ENCODE measurements at regions not wholly inside any gene's neighbourhood (a gene's known extent, or its start where the extent isn't known, plus 50 kb on each side); places are given as distances from the start of the nearest gene placed in this dataset.

DNA sequence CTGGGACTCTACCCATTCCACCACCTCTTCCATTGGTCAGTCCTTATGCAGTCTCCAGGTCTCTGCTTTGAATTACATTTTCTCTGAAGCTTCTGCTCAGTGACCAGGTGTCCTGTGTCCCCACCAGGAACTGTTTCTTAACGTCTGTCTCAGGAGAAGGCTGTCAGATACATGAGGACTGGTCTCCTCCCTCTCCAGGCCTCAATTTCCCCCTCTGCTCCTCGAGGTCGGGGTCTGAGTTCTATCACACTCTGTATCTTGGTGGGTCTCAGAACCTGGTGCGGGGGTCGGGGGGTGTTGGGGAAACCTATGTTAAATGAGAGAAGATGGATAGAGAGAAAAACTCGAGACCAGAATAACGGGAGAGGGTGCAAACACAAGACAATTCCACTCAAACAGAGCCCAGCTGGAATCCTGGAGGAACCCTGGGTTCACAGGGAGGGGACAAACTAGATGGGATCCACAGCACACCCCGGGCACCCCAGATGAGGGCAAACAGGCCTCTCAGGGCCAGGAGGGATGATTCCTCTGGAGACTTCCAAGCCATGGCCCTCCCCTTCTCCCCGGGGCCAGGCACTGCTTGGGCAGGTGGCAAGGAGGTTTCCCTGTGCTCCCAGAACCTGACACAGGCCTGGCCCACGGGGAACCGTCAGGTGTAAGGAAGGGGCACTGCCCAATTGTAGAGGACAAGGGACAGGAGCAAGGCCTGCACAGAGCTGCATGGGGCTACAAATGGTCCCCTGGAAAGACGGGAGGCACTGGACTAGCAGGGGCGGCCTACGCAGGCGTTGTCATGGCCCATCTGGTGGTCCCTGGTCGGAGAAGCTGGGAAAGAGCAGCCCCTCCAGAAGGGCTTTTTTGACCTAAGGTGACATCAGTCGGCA is 313.2 kb upstream of the DIO3 start:
- no peak for DNase-seq (ENCODE audit: low read depth)
- Histone ChIP-seq H3K9me3 (ENCODE audit: control insufficient read depth, low read length) (no peaks in the 10 kb centered on the region), H3K36me3 (ENCODE audit: control insufficient read depth, insufficient read depth, low read length, severe bottlenecking) (no peaks in the 10 kb centered on the region), H3K4me3 (ENCODE audit: low read length) (no peak overlapping the region), H3K4me1 (ENCODE audit: control insufficient read depth, insufficient read depth, low read length) (no peaks in the 10 kb centered on the region), H3K9ac (ENCODE audit: low read length) (no peak overlapping the region), H3K27me3 (replicated peaks; ENCODE audit: control insufficient read depth, insufficient read depth, low read length) (peaks cover 22% of the 10 kb centered on the region)

DNA sequence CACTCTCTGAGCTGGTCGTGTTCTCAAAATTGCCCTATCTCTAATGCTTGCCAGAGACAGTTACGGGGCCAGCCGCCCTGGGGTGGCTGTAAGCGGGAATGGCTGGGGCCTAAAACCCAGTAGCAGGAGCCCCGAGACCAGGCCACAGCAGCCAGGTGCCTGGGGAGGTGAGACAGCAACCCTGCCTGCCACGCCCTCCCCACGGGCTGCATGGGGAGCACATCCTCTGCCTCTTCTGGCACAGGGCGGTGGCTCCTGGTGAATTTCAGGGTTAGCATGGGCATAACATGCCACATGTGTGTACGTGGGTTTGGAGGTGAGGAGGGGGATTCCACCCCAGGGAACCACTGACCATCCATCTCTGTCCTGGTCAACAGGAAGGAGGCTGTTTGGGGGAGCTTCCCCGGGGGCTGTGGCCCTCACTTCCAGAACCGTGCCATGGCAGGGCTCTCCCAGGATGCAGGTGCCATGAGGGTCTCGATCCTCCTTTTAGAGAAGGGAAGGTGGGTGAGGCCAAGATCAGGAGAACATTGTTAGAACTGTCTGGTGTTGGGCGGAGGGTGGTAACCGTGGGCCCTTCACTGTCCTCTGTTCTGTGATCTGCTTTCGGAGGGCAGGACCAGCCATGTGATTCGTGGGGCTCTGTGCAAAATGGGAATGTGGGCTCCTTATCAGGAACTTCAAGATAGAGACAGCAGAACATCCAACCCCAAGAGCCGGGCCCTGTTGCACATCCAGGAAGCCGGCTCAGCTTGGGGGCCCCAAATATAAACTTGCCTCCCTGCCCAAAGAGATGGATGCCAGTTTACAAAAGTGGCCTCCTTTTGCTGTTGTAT is 312.2 kb upstream of the DIO3 start:
- Histone ChIP-seq H3K36me3 (ENCODE audit: control insufficient read depth, insufficient read depth, low read length, severe bottlenecking) (no peaks in the 10 kb centered on the region), H3K4me1 (ENCODE audit: control insufficient read depth, insufficient read depth, low read length) (no peaks in the 10 kb centered on the region), H3K9ac (ENCODE audit: low read length) (no peak overlapping the region), H3K27me3 (replicated peaks; ENCODE audit: control insufficient read depth, insufficient read depth, low read length) (peaks cover 17% of the 10 kb centered on the region), H3K4me3 (ENCODE audit: low read length) (no peak overlapping the region), H3K9me3 (ENCODE audit: control insufficient read depth, low read length) (no peaks in the 10 kb centered on the region)
- DNase-seq (ENCODE audit: low read depth), result no peak

GRCh38 chr14:101249676-101250036 is 311.6 kb upstream of the DIO3 start:
- Histone ChIP-seq H3K9me3 (ENCODE audit: control insufficient read depth, low read length) (no peaks in the 10 kb centered on the region), H3K4me3 (ENCODE audit: low read length) (no peak overlapping the region), H3K27me3 (replicated peaks; ENCODE audit: control insufficient read depth, insufficient read depth, low read length) (peaks cover 13% of the 10 kb centered on the region), H3K9ac (ENCODE audit: low read length) (no peak overlapping the region), H3K36me3 (ENCODE audit: control insufficient read depth, insufficient read depth, low read length, severe bottlenecking) (no peaks in the 10 kb centered on the region), H3K4me1 (ENCODE audit: control insufficient read depth, insufficient read depth, low read length) (no peaks in the 10 kb centered on the region)
- DNase-seq (ENCODE audit: low read depth), result no peak

DNA sequence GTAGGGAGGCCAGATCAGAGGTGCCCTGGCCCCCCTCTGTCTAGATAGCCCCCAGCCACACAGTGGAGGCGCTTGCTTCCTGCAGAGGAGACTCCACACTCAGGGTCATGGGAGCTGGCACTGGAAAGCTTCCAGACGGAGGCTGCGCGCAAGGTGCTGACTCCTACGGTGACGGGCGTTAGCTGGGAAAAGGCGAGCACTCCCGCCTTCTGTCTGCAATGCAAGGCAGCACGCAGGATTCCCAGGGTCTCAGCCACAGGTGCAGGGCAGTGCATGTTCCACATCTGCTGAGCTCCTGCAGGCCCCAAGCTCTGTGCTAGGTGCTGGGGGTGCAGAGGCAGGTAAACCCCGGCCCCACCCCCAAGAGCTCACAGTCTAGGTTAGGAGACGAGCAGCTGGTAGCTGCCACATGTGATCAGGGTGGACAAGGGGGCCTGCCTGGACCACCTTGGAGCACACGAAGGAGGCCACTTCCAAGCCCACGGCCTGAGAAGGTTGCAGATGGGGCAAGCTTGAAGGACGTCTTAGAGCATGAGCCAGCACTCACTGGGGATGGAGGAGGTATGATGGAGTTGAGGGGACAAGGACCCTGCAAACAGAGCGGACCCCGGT is 310.9 kb upstream of the DIO3 start:
- H3K4me3 ChIP-seq (ENCODE audit: low read length), result no peak overlapping the region
- H3K9ac ChIP-seq (ENCODE audit: low read length), result no peak overlapping the region
- H3K4me1 ChIP-seq (ENCODE audit: control insufficient read depth, insufficient read depth, low read length), result no peaks in the 10 kb centered on the region
- no peak for DNase-seq (ENCODE audit: low read depth)
- H3K36me3 ChIP-seq (ENCODE audit: control insufficient read depth, insufficient read depth, low read length, severe bottlenecking), result no peaks in the 10 kb centered on the region
- no peaks in the 10 kb centered on the region for H3K9me3 ChIP-seq (ENCODE audit: control insufficient read depth, low read length)
- H3K27me3 ChIP-seq (replicated peaks; ENCODE audit: control insufficient read depth, insufficient read depth, low read length), result peaks cover 11% of the 10 kb centered on the region

DNA sequence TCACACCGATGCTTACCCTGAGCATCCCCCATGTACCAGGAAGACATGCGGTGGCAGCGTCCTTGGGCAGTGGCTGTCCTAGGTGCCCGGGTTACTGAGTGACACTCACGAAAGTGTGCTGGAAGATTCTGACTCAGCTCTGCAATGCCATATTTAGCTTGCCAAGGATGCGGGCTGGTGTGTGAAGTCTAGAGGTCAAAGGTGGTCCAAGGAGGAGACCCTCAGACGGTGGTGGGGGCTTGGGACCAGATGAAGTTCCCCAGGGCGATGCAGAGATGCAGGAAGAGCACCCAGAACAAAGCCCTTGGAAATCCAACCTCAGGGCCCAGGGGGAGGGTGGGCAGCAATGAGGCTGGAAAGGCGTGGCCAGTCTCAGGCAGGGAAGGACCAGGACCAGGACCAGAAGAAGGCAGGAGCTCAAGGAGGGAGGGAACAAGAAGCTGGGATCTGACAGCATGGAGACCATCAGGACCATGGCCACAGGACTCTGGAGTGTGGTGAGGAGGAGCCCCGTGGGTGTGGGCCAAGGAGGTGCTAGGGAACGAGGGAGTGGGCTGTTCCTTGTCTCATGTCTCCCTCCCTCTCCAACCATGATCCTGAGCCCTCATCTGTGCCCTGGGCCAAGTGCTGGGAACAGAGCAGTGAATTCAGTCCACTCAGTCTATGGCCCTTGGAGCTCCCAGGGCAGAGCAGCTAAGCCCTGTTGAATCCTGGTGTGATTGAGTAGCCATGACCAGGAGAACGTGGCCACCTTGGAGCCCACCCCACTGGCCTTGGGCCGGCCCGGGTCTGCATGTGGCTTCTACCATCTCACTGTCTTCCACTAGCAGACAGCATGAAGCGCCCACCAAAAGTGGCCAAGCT is 310.1 kb upstream of the DIO3 start:
- Histone ChIP-seq H3K4me3 (ENCODE audit: low read length) (no peak overlapping the region), H3K27me3 (replicated peaks; ENCODE audit: control insufficient read depth, insufficient read depth, low read length) (peaks cover 16% of the 10 kb centered on the region), H3K9me3 (ENCODE audit: control insufficient read depth, low read length) (no peaks in the 10 kb centered on the region), H3K4me1 (ENCODE audit: control insufficient read depth, insufficient read depth, low read length) (no peaks in the 10 kb centered on the region), H3K9ac (ENCODE audit: low read length) (no peak overlapping the region), H3K36me3 (ENCODE audit: control insufficient read depth, insufficient read depth, low read length, severe bottlenecking) (no peaks in the 10 kb centered on the region)
- DNase-seq (ENCODE audit: low read depth), result no peak

GRCh38 chr14:101251812-101252442 is 309.4 kb upstream of the DIO3 start:
- H3K9ac ChIP-seq (ENCODE audit: low read length), result no peak overlapping the region
- H3K27me3 ChIP-seq (replicated peaks; ENCODE audit: control insufficient read depth, insufficient read depth, low read length), result peaks cover 16% of the 10 kb centered on the region
- DNase-seq (ENCODE audit: low read depth), result no peak
- no peaks in the 10 kb centered on the region for H3K9me3 ChIP-seq (ENCODE audit: control insufficient read depth, low read length)
- H3K4me3 ChIP-seq (ENCODE audit: low read length), result no peak overlapping the region
- no peaks in the 10 kb centered on the region for H3K36me3 ChIP-seq (ENCODE audit: control insufficient read depth, insufficient read depth, low read length, severe bottlenecking)
- no peaks in the 10 kb centered on the region for H3K4me1 ChIP-seq (ENCODE audit: control insufficient read depth, insufficient read depth, low read length)

DNA sequence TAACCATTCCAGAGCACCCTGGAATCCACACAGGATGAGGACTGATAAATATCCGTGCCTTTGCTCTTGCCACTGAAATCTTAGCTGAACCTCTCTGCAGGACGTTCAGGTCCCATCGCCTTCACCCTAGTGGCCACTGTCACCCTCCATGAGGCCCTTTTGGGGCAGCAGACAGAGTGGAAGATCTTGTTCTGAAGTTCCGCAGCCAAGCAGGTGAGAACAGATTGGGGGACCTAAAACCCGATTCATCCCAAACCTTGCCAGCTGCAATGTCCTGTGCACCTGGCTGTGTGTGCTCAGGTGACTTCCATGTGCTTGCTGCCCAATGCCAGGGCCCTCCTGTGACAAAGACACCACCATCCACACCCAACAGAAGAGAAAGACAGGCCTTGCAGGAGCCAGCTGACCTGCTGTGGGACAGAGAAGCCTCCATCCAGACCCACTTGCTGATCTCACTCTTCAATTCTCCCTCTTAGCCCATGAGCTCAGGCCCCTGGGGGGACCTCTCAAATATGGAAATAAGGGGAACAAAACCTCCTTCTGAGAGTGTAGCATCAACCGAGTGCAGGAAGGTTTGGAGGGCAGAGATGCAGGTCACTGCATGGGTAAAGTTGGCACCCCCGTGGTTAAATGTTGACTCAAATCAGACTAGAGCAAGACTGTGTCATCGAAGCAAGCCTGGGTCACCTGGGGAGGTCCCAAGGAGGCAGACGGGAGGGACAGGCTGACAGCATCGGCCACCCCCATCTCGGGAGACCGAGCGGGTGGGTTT is 308.7 kb upstream of the DIO3 start:
- no peak for DNase-seq (ENCODE audit: low read depth)
- Histone ChIP-seq H3K4me3 (ENCODE audit: low read length) (no peak overlapping the region), H3K9ac (ENCODE audit: low read length) (no peak overlapping the region), H3K9me3 (ENCODE audit: control insufficient read depth, low read length) (no peaks in the 10 kb centered on the region), H3K36me3 (ENCODE audit: control insufficient read depth, insufficient read depth, low read length, severe bottlenecking) (no peaks in the 10 kb centered on the region), H3K27me3 (replicated peaks; ENCODE audit: control insufficient read depth, insufficient read depth, low read length) (peaks cover 16% of the 10 kb centered on the region), H3K4me1 (ENCODE audit: control insufficient read depth, insufficient read depth, low read length) (no peaks in the 10 kb centered on the region)

DNA sequence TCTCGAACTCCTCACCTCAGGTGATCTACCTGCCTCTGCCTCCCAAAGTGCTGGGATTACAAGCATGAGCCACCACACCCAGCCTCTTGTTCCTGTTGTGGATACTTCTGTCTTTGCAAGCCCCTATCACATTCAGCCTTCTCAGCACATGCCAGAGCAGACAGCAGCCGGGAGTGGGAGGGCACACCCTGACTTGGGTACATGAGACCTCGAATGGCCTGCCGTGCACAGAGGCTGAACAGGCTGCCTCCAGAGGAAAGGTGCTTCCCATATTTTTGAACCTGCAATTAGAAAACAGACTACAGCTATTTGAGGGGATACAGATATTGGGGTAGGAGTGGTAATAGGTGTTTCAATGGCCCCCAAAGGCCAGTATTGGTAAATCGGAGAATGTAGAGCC is 307.3 kb upstream of the DIO3 start:
- Histone ChIP-seq H3K9ac (ENCODE audit: low read length) (no peak overlapping the region), H3K9me3 (ENCODE audit: control insufficient read depth, low read length) (no peaks in the 10 kb centered on the region), H3K27me3 (replicated peaks; ENCODE audit: control insufficient read depth, insufficient read depth, low read length) (peaks cover 16% of the 10 kb centered on the region), H3K4me1 (ENCODE audit: control insufficient read depth, insufficient read depth, low read length) (no peaks in the 10 kb centered on the region), H3K4me3 (ENCODE audit: low read length) (no peak overlapping the region), H3K36me3 (ENCODE audit: control insufficient read depth, insufficient read depth, low read length, severe bottlenecking) (no peaks in the 10 kb centered on the region)
- no peak for DNase-seq (ENCODE audit: low read depth)

- H3K9ac ChIP-seq (ENCODE audit: low read length), result no peak overlapping the region
- no peaks in the 10 kb centered on the region for H3K4me1 ChIP-seq (ENCODE audit: control insufficient read depth, insufficient read depth, low read length)
- no peaks in the 10 kb centered on the region for H3K36me3 ChIP-seq (ENCODE audit: control insufficient read depth, insufficient read depth, low read length, severe bottlenecking)
- H3K27me3 ChIP-seq (replicated peaks; ENCODE audit: control insufficient read depth, insufficient read depth, low read length), result peaks cover 16% of the 10 kb centered on the region
- no peak overlapping the region for H3K4me3 ChIP-seq (ENCODE audit: low read length)
- peaks cover 7% of the 10 kb centered on the region for H3K9me3 ChIP-seq (ENCODE audit: control insufficient read depth, low read length)
- no peak for DNase-seq (ENCODE audit: low read depth)
These were observed 306.2 kb upstream of the DIO3 start for GRCh38 chr14:101254805-101255764.

Data from adipocyte (in vitro differentiated cells).